HG03064 (cell line): ENCODE measurements at regions not wholly inside any gene's neighbourhood (a gene's known extent, or its start where the extent isn't known, plus 50 kb on each side); places are given as distances from the start of the nearest gene placed in this dataset.

Experiments
- ATAC-seq: cut with Tn5 transposase; IDR thresholded peaks from one replicate; pipeline ENCODE4 v1.9.1; 2021; ENCODE audit warnings: low read depth; ENCODE audit not compliant: unreplicated experiment

DNA sequence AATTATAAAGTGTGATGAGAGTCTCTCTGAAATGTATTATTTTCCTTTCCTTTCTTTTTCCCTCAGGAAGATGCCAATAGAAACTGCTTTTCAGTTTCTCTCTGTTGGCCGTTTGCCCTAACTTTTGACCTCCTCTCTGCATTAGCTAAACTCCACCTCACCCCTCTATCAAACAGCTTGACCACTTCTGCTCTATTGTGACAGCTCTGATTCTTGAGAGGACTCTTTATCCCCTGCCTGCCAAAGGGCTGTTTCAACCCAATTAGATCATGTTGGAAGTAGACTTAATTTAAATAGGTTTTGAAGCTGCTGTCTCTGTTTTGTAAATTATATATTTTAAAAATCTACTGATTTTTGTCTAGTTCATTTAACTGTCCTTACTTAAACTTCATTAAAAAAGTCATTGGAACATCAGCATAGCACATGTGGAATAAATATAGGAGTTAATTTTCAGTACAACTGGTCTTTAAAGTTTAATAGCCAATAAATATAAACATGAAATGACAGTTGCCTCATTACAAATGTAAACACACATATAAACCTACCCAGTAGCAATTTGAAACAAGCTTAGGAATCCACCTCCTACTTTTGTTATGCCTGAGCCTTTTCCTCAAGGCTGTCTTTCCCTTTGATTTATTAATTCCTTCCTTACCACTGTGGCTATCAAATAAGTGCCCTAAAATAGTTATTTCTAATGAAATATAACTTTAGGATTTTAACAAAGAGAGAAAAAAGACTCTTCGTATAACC, 152.0 kb downstream of the CHRM3 start:
- ATAC-seq, result no peak

DNA sequence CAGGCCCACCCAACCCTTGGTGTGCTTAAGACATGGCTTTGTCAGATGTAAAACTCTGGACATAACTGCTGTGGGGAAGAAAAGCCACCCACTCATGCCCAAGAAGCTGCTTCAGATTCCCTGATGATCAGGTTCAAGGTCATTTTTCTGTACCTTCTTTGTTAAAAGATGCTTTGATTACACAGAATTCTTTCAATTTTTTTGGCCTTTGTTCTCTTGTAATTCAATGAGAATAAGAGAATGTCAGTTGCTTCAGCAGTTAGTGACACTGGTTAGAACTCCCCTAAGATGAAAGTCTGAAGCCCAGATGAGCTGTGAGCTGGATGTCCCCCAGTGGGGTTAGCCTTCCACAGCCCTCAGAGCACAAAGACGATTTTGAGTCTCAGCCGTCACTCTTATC, 152.7 kb downstream of the CHRM3 start:
- ATAC-seq, result no peak

DNA sequence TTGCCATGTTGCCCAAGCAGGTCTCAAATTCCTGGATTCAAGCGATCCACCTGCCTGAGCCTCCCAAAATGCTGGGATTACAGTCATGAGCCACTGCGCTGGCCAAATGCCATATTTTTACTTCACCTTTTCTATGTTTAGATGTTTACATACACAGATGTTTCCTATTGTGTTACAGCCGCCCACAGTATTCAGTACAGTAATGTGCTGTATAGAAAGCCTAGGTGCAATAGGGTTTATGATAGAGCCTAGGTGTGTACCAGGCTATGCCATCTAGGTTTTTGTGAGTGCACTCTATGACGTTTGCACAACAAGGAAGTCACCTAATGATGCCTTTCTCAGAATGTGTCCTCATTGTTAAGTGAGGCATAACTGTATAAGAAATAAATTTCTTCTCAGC, 153.4 kb downstream of the CHRM3 start:
- no peak for ATAC-seq

DNA sequence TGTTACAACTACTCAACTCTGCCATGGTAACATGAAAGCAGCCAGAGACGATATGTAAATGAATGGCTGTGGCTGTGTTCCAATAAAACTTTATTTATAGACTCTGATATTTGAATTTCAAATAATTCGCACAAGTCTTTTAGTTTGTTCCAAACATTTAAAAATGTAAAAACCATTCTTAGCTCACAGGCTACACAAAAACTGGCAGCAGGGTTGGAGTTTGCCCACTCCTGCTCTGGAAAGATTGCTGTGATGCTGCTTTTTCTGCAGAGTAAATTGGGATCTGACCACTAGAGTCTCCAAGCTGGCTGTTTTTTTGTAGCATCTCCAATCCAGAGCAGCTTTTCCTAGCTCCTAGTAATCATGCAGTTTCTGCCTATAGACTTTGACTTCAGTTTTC, 157.5 kb downstream of the CHRM3 start:
- ATAC-seq, result no peak

DNA sequence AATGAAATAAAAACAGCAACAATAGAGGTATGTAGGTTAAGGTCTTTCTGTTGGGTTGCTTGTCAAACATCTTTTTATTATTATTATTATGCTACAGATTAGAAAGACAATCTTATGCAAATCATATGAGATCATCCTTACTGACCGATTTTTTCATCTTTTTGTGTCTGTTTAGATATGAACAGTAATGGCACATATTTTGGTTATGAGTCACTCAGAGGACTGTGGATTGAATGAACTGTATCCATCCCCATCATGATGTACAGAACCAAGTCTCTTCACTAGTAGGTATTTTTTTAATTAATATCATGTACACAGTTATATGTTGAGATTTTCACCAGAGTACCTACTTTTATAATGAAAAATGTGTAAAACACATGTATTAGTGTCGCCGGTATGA, 159.1 kb downstream of the CHRM3 start:
- ATAC-seq, result no peak

DNA sequence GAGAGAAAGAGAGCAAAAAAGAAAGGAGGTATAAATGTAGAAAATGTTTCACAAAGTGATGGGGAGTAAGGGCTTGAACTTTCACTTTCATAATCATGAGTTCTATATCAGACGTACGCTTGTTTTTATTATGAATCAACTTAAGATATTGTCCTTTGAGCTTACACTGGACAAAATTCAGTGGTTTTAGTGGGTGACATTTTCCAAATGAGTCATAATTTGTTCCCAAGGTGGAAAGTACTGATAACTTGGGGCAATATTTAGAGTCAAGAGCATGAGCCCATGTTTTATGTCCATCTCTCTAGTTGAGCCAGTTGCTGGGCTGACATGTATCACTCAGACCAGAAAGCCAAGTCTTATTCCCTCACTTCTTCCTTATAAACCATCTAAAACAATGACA, 161.6 kb downstream of the CHRM3 start:
- ATAC-seq, result no peak

DNA sequence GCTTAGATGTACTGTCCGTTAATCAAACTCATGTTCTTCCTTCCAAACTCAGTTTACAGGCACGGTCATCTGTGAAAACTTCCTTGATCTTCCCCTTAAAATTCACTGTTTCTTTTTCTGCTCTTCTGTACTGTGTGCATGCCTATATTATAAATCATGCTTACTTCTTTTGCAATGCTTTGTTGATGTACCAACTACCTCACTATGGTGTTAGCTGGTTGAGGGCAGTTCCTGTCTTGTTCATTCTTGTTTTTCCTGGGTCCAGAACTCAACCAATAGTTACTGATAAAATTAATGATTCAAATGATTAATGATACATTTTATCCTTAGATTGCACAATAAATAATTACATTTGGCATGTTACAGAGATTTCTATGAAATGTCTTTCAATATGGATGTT, 163.8 kb downstream of the CHRM3 start:
- no peak for ATAC-seq

DNA sequence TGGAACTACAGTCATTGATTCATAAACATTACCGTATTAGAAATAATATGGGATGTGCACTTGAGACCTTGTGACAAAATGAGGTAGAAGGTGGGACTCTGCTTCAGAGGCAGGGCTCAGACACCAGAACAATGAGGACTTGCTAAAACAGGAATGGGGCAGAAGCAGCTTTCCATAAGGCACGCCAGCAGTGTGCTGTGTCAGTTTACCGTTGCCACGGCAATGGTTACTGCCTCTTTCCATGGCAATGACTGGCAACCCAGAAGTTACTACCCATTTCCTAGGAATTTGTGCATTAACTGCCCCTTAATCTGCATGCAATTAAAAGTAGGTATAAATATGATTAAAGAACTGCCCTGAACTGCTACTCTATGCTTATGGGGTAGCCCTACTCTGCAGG, 169.0 kb downstream of the CHRM3 start:
- no peak for ATAC-seq

DNA sequence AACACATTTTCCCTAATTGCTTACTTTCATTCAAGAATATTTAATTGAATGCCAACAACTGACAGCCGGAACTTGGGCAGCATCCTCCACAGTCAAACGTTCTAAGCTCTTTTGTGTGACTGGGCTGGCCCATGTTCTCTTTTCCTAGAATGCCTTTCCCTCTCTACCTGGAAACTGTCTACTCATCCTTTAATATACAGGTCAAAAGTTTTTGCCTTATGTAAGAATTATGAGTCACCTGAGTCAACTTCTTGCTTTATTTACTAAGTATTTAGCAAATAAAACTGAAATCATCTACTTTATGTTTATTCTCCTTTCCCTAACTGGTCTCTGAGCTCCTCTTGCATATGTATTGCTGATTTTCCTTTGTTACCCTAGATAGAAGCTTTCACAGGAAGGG, 172.2 kb downstream of the CHRM3 start:
- ATAC-seq, result no peak

DNA sequence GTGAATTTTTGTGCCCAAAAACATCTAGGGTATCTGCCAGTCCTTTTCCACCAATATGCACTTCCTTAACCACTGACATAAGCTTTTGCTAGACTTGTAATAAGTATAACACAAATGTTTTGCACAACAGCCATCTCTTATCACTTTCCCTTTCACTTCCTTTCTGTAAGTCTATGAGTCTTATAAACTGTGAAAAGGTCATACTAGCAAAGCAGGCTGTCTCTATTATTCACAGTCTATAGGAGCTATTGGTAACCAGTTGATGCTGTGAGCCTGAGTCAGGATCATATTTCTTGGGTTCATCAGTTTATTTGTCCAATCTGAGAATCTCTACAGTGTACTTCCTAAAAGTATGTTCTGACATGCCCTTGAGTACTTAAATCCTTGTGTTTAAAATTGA, 172.6 kb downstream of the CHRM3 start:
- ATAC-seq, result no peak

DNA sequence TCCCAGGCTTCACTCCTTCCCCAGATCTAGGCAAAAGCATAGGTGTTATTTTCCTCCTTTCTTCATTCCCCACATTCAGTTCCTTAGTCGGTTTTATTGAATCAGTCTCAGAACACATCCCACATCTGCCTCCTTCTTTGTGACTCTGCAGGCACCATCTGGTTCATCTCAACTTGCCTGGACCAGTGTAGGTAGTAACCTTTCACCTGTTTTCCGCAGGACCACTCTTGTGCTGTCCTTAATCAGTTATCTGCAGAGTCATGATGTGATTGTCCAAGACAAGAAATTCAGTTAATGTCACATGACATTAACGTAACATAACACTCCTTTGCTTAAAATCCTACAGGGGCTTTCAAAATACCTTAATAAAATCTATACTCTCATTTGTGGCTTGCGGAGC, 174.6 kb downstream of the CHRM3 start:
- ATAC-seq, result no peak

DNA sequence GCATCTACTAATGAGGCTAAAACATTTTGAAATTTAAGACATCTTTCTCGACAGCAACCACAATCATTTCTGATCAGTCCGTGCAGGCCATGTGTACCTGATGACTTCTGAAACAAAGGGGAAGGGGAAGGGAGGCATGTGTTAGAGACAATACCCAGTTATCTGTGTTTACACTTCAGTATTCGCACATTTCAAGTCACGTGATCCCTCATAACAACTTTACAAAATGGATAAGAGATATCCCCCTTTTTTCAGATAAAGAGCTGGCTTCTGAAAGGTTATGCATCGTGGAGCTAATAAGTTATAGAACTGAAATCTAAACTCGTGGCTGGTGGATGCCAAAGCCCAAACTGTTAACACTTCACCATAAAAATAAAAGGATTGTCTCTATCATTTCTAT, 175.7 kb downstream of the CHRM3 start:
- no peak for ATAC-seq

DNA sequence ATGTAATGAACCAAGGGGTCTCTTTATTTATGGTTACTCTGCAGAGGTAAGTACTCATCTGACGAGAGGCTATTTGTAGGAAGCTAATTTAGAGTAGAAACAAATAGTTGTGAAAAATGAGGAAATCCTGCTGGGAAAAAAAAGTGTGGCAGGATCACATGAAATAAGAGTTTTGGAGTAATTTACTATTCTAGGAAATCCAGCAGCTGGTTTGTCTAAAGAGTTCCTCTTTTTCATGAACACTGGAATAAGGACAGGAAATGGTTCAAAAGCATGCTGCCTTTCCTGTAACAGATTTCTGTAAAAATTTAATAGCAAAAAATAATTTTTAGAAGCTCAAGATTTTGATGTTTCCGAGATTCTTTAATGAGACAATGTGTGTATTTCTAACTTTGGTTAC, 177.3 kb downstream of the CHRM3 start:
- ATAC-seq, result no peak

DNA sequence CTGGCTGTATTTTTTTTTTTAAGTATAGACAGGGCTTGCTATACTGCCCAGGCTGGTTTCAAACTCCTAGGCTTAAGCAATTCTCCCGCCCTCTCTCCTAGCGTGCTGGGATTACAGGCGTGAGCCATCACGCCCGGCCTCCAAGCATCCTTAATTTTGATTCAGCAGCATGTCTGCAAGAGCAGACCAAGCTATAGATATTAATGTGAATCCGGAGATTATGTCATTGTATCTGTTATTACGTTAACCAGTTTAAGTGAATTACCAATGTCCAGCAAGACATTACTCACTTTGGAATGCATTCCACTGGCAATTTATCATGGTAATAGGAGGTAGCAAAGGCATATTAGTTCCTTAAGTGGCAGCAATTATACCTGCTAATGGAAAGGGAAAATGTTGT, 179.7 kb downstream of the CHRM3 start:
- no peak for ATAC-seq

DNA sequence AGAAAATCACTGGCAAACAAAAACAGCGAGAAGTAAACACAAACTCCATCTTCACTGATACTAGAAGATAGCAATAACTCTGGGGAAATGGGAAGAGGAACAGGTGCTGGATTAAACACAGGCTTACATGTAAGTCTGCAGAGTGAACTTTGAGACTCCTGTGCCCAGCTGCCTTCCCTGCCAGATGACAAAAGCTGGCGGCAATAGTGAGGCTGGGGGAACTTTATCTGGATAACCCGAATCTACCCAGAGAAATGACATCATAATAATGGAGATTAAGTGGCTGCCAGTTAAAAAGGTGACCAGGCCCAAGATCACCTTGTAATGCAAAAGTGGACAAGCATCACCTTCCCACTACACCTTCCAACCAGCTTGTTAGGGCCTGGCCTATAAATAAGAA, 184.5 kb downstream of the CHRM3 start:
- ATAC-seq, result no peak

DNA sequence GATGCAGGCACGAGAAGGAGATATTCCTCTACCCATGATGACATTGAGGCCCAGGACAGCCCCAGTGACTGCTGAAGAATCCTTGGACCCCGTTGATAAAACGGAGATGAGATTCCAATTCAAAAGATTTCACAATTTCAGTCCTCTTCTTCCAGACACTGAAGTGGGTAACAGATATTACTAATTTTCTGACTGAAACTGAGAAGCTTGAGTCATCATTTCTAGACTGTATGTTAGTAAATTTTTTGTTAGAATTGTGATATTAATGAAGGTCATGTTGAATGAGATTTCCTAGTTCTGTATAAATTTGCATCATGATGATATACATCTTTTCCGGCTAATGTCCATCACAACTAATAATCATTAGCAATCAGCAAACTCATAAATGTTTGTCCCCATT, 185.8 kb downstream of the CHRM3 start:
- no peak for ATAC-seq

DNA sequence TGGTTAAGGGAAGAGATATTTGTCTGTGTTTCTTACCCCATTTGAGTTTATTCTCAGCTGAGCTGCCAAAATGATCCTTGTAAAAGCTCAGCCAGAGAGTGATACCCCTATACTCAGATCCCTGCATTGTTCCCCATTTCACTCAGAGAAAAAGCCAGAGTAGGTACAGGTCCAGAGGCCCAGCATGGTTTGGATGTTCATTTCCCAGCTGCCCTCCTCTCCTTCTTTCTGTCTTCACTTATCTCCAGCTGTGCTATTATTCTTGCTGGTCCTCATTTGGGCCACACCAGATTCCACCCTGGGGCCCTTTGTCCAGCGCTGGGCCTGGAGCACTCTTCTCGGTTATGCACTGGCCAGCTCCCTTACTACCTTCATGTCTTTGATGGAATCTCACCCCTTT, 187.7 kb downstream of the CHRM3 start:
- ATAC-seq, result no peak

DNA sequence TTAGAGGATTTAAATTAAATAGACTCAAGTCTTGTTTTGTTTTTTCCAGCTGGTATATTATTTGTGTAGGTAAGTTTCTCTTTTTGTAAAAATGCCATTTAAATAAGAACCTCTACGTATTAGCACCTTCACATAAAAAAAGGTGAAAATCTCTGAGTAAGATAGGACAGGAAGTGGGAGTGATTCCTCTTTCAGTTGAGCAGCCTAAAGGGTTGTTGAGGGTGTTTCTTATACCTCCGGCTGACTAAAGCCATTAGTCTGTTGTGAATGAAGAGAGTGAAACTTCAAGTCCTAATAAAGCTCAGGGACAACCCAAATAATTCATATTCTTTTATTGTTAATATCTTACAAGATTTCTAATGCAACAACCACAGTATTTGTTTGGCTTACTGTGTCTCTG, 188.7 kb downstream of the CHRM3 start:
- ATAC-seq, result no peak

DNA sequence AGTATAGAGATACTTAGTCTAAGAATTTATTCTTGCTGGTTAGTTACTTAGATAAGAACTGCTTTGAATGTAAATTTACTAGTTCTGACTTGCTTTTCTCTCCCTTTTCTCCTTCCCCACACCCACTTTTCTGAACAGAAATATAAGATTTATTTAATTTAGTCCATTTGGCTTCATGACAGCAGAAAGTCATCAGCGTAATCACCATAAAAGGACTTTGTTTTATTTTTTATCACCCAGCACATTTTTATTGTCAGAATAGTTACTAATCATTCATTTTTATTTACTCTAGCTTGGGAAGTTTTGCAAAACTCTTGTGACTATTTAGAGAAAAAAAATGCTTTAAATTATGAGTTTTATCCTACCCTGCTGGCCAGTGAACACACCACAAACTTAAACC, 197.2 kb downstream of the CHRM3 start:
- no peak for ATAC-seq

DNA sequence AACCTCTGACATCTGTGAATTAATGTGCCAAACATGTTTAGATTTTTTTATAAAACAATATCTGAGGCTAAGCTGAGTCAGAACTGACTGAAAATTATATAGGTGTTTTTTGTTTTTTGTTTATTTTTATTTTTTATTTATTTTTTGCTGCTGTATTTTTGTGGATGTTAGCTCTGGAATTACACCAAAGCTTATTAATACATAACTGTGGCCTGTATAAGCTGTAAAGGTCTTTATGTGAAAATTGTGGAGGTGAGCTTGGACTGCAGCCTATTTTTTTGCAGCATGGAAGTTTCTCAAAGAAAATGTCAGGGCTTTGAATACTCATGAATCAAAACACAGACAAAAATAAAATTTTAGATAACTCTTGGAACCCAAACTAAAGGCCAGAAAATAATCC, 199.8 kb downstream of the CHRM3 start:
- ATAC-seq, result no peak

DNA sequence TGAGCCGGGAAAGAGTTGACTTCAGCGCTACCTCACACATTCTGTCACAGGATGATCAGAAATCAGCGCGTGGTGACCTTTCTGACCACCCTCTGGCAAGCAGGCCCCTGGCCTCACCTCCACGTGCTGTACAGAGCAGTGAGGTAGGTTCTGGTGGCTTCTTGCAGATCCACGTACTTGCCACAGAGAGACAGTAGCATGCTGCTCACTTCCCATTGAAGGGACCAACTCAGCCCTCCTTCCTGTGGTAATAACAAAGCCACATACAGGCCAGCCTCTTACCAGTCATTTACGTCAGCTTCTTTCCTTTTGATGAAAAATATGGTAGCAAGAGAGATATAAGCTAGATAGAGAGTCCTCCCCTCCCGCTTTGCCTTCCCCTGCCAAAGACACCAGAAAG, 200.7 kb downstream of the CHRM3 start:
- ATAC-seq, result no peak

DNA sequence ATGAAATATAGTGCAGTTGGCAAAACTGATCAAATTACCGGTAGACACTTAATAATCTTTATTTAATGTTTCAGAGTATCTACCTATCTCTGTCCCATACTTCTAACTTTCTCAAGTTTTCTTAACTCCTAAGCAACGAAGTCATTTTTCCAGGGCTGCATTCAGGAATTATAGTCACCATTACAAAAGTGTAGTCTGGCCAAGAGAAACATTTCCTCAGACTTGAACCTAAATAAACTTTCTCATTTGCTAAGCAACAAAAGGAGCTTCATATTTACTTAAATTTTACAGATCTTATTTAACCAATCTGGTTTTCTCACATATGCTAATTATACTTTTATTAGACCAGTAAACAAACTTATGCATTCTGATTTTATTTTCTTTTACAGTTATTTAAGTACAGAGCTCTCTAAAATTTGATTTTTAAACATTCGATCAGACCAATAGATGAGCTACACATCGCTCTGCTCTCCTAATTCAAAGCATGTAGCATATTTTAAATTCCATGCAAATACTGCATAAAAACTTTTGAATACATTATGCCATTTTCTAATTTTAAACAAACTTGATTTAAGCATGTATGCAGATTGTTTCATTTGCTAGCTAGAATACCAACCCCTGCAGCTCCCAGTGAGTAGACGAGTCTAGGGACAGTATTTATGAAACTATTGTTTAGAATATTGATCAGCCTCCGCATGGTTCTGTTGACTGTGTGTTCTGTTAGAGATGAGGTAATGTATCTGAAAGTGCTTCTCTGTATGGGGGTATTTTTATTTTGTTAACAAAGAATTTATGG, 201.4 kb downstream of the CHRM3 start:
- no peak for ATAC-seq
